ENCODE measurements at regions not wholly inside any gene's neighbourhood (a gene's known extent, or its start where the extent isn't known, plus 50 kb on each side); places are given as distances from the start of the nearest gene placed in this dataset.

- DNase-seq (ENCODE audit: low spot score in 2 of 2) (no peak), FAIRE-seq (no peak)
Measured at GRCh38 chr2:238963161-238963970, 115.5 kb downstream of the TWIST2 start.

- no peak for DNase-seq (ENCODE audit: low spot score in 2 of 2)
- FAIRE-seq, result no peak
Measured at GRCh38 chr2:238963971-238964328, 116.1 kb downstream of the TWIST2 start.

GRCh38 chr2:238964544-238965067 lies 116.7 kb downstream of the TWIST2 start:
- DNase-seq (ENCODE audit: low spot score in 2 of 2), result no peak

GRCh38 chr2:238965371-238966071 lies 117.6 kb downstream of the TWIST2 start:
- FAIRE-seq (no peak), DNase-seq (ENCODE audit: low spot score in 2 of 2) (no peak)

More at GRCh38 chr2:238964544-238965067, 116.7 kb downstream of the TWIST2 start:
- no peak for FAIRE-seq

DNA sequence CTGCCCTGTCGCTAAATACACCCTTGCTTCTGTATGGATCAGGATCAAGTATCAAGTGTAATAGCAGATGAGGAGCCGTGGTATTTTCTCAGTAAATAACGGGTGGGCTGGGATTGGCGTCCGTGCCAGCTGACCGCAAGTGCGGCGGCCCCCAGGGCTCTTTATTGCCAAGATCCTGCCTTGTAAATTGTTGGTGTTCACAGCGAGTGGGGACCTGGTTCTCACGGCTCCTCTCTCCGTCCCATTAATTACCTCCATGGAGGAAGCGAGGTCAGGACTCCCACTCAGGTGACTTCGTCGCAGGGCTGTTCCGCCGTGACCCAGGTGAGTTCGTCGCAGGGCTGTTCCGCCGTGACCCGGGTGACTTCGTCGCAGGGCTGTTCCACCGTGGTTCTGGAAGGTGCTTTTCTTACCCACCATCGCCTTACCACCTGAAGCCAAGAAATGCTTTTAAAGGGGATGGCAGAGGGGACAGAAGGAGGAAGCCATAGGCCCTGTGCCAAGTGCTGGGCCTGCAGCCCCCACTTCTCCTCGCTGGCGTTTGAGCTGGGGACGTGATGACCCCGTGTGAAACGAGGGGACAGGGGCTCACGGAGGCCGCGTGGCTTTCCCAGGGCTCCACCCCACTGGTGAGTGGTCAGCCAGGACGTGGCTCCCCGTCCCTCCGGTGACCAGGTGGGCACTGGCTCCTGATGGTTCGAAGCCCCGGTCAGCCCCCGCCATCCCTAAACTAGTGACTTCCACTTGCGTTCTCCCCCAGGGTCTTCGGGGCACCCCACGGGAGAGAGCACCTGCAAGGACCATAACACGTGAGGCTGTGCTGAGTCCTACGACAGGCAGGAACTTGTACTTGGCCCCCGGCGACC lies 118.4 kb downstream of the TWIST2 start:
- DNase-seq (ENCODE audit: low spot score in 2 of 2) (no peak), FAIRE-seq (no peak)

DNA sequence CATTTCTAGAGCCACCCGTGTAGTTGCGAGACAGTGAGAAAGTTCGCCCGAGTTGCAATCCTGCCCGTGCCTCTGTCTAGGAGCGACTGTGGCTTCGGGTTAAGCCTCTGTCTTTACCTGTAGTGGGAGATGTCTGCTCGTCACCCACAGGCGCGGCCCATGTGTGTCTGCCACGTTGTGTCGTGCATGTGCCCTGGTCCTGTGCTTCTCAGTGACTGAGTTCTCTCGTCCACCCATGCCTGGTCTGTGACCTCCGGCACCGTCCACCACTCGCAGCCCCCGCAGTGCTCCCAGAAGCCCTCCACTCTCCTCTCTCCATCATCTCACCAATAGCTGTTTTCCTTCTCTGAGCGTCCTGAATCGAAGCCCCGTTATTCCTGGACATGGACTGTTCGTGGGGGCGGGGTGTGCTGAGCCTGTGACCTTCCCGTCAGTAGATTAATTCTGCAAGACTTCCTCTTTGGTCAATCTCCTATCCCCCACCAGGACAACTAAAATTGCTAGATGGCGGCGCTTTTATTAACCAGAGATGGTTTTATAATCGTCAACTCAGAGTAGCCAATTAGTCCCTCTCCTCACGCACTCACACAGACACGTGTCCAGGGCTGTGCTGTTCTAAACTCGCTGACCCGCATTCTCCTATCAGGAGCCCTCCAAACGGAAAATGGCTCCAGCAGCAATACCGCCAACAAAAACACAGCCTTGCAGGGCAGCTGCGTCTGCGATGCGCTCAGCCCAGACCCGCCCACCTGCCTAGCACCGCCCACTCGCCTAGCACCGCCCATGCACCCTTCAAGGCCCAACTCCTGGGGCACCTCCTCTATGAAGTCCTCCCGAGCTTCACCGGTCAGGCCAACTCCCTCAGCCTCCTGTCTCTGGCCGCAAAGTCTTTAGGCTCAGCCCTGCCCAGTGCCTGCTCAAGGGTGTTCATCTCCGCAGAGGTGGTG lies 119.4 kb downstream of the TWIST2 start:
- FAIRE-seq (no peak), DNase-seq (ENCODE audit: low spot score in 2 of 2) (no peak)

DNA sequence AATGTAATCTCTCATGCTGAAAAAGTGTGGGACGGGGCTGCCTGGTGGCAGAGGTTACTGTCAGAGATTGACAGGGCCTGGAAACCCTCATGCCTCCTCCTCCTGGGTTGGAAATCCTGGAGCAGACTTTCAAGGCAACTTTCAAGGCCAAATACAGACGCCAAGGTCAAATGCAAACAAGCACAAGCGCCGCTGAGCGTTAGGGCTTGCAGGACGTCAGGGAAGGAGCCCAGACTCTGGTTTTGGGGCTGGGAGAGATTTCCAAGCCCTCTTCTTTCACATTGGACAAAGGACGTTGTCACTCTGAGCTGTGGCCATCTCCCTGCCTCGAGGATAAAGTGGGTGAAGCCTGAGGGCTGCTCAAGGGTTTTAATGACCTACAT lies 120.1 kb downstream of the TWIST2 start:
- no peak for DNase-seq (ENCODE audit: low spot score in 2 of 2)
- FAIRE-seq, result no peak

- DNase-seq (ENCODE audit: low spot score in 2 of 2), result no peak
- FAIRE-seq, result no peak
Measured at GRCh38 chr2:238968616-238969384, 120.9 kb downstream of the TWIST2 start.

GRCh38 chr2:238969857-238970256 lies 122.0 kb downstream of the TWIST2 start:
- FAIRE-seq (no peak), DNase-seq (ENCODE audit: low spot score in 2 of 2) (no peak)

GRCh38 chr2:238970553-238971081 lies 122.7 kb downstream of the TWIST2 start:
- DNase-seq (ENCODE audit: low spot score in 2 of 2), result peak; percentile 52 to 78
- no peak for FAIRE-seq

- no peak for FAIRE-seq
- no peak for DNase-seq (ENCODE audit: low spot score in 2 of 2)
Measured at GRCh38 chr2:238971318-238972145, 123.6 kb downstream of the TWIST2 start.

GRCh38 chr2:238972146-238972445 lies 124.2 kb downstream of the TWIST2 start:
- FAIRE-seq, result no peak
- no peak for DNase-seq (ENCODE audit: low spot score in 2 of 2)

DNA sequence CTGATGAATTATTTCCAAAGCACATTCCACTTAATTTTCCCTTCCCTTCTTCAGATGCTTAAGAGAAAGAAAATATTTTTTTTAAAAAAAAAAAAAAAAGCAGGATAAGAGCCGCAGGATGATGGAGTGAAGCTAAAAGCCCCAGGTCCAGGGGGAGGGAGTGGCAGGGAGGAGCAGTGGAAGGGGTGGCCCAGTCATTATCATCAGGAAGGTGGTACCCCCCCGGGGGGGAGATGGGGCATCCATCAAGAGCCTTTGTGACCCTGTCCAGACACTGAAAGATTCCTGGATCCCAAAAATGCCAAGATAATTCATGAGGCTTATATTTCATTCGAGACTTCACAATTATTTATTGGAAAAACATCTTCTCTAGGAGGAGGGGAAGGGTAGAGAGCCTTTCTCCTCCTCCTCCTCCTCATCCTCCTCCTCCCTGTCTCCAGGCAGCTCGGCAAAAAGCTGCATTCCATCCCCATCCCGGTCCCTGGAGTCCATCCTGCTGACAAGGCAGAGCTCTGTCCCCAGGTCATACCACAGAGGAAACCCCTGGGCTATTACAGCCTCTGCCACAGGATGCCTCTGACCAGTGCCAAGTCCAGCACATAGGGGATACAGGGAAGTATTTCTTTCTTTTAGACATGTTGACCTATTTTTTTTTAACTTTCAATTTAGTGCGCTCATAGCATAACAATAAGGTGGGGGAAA lies 125.3 kb downstream of the TWIST2 start:
- no peak for DNase-seq (ENCODE audit: low spot score in 2 of 2)

GRCh38 chr2:238974081-238974480 lies 126.2 kb downstream of the TWIST2 start:
- FAIRE-seq, result no peak
- no peak for DNase-seq (ENCODE audit: low spot score in 2 of 2)

More for the DNA sequence above, 125.3 kb downstream of the TWIST2 start:
- no peak for FAIRE-seq

GRCh38 chr2:238974501-238975166 lies 126.7 kb downstream of the TWIST2 start:
- DNase-seq (ENCODE audit: low spot score in 2 of 2) (peak in 1 of 2 donors; percentile 29), FAIRE-seq (no peak)

- FAIRE-seq, result no peak
- DNase-seq (ENCODE audit: low spot score in 2 of 2), result no peak
Measured at GRCh38 chr2:238975408-238975807, 127.5 kb downstream of the TWIST2 start.

- FAIRE-seq (no peak), DNase-seq (ENCODE audit: low spot score in 2 of 2) (no peak)
Measured at GRCh38 chr2:238978497-238978896, 130.6 kb downstream of the TWIST2 start.

Data from frontal cortex (tissue), 3 donors.